ENCODE measurements at regions not wholly inside any gene's neighbourhood (a gene's known extent, or its start where the extent isn't known, plus 50 kb on each side); places are given as distances from the start of the nearest gene placed in this dataset.

DNA sequence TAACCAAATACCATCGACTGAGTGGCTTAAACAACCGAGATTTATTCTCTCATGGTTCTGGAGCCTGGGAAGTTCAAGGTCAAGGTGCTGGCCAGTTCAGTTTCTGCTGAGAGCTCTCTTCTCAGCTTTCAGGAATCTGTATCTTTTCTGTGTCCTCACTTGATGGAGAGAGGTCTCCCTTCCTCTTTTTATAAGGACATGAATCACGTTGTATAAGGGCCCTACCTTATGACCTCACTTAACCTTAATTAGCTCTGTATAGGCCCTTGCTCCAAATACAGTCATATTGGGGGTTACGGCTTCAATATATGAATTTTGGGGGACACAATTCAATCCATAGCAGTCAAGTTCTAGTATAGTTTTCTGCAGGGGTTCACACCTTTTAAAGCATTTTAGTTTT lies 135.2 kb upstream of the ADO start:
- Histone ChIP-seq H3K4me3 (ENCODE audit: low read depth in 1 of 2, low read length in 2 of 2) (no peak overlapping the region), H3K27ac (ENCODE audit: low read length) (no peak overlapping the region), H3K27me3 (ENCODE audit: low read depth, low read length) (no peaks in the 10 kb centered on the region), H3K9me3 (ENCODE audit: control insufficient read depth in 1 of 2, low read length in 2 of 2) (no peaks in the 10 kb centered on the region), H3K4me1 (ENCODE audit: control insufficient read depth in 1 of 2, insufficient read depth in 2 of 2, low read length in 2 of 2) (no peaks in the 10 kb centered on the region), H3K36me3 (ENCODE audit: control insufficient read depth in 1 of 2, insufficient read depth in 2 of 2, low read length in 2 of 2) (no peaks in the 10 kb centered on the region)

DNA sequence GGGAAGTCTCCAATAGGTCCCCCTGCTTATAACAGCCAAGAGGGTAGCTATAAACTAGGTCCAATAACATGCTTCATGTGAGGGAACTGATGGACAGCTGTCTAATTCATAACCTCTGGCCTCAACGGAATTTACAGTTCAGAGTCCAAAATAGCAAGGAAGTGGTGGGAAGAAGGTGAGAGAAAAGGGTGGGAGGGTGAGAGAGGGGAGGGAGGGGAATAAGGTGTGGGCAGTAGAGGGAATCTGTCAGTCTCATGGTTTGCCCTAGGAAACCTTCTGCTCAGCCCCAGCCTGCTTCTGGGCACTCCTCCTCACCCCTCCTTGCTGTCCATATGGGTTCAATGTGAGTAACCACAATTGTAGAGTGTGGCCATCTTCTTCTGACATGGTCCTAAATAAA lies 133.4 kb upstream of the ADO start:
- Histone ChIP-seq H3K4me1 (ENCODE audit: control insufficient read depth in 1 of 2, insufficient read depth in 2 of 2, low read length in 2 of 2) (no peaks in the 10 kb centered on the region), H3K27ac (ENCODE audit: low read length) (no peak overlapping the region), H3K9me3 (ENCODE audit: control insufficient read depth in 1 of 2, low read length in 2 of 2) (no peaks in the 10 kb centered on the region), H3K36me3 (ENCODE audit: control insufficient read depth in 1 of 2, insufficient read depth in 2 of 2, low read length in 2 of 2) (no peaks in the 10 kb centered on the region), H3K4me3 (ENCODE audit: low read depth in 1 of 2, low read length in 2 of 2) (no peak overlapping the region), H3K27me3 (ENCODE audit: low read depth, low read length) (no peaks in the 10 kb centered on the region)

DNA sequence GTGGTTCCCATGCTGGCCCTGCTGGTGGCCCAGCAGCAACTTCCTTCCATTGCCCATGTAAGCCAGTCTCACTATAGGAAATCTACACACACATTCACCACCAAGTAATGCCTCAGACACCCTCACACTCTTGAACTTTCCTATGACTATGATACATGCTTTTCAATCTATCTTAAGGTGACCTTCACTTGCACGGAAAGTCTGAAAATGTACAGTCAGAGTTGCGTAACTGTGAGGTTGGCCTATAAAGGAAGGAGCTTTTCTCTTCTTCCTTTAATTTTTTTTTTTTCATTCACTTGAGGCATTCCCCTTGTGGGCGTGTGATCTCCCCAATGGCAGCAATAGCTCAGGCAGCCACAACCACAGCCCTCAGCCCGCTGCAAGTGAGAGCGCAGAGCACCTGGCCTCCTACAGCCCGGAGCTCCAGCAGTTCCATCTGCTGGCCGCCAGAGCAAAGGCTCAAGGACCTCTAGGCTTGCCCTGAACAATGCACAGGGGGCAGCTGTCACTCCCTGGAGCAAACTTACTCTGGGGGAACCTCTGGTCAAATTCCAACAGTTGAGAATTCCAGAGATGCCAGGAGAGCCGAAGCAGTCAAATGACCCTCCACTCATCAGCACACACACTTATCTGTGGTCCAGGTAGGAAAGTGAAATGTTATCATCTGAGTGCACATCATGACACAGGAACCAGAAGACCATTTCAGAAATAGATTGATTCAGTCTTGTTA lies 123.1 kb upstream of the ADO start:
- no peak overlapping the region for H3K4me3 ChIP-seq (ENCODE audit: low read depth in 1 of 2, low read length in 2 of 2)
- no peaks in the 10 kb centered on the region for H3K27me3 ChIP-seq (ENCODE audit: low read depth, low read length)
- H3K9me3 ChIP-seq (ENCODE audit: control insufficient read depth in 1 of 2, low read length in 2 of 2), result no peaks in the 10 kb centered on the region
- no peaks in the 10 kb centered on the region for H3K4me1 ChIP-seq (ENCODE audit: control insufficient read depth in 1 of 2, insufficient read depth in 2 of 2, low read length in 2 of 2)
- no peak overlapping the region for H3K27ac ChIP-seq (ENCODE audit: low read length)
- H3K36me3 ChIP-seq (ENCODE audit: control insufficient read depth in 1 of 2, insufficient read depth in 2 of 2, low read length in 2 of 2), result no peaks in the 10 kb centered on the region

DNA sequence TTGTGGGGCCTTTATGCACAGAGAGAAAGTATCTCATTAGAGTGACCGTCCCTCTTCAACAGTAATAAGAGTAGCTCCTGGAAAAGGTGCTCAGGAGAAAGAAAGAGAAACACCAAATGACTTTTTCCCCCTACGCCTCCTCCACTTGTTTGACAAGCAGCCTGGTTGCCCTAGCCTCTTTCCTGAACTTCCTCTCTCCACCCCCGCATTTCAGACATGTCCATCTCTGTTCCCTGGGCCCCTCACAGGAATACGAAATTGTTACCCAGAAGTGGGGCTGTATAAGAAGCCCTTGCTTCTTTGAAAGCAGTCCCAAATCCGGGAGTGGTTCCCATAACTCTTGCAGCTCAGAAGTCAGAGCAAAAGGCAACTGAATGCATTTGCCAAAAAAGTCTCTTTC lies 119.6 kb upstream of the ADO start:
- Histone ChIP-seq H3K4me3 (ENCODE audit: low read depth in 1 of 2, low read length in 2 of 2) (no peak overlapping the region), H3K36me3 (ENCODE audit: control insufficient read depth in 1 of 2, insufficient read depth in 2 of 2, low read length in 2 of 2) (no peaks in the 10 kb centered on the region), H3K9me3 (ENCODE audit: control insufficient read depth in 1 of 2, low read length in 2 of 2) (no peaks in the 10 kb centered on the region), H3K27ac (ENCODE audit: low read length) (no peak overlapping the region), H3K4me1 (ENCODE audit: control insufficient read depth in 1 of 2, insufficient read depth in 2 of 2, low read length in 2 of 2) (no peaks in the 10 kb centered on the region), H3K27me3 (ENCODE audit: low read depth, low read length) (no peaks in the 10 kb centered on the region)

DNA sequence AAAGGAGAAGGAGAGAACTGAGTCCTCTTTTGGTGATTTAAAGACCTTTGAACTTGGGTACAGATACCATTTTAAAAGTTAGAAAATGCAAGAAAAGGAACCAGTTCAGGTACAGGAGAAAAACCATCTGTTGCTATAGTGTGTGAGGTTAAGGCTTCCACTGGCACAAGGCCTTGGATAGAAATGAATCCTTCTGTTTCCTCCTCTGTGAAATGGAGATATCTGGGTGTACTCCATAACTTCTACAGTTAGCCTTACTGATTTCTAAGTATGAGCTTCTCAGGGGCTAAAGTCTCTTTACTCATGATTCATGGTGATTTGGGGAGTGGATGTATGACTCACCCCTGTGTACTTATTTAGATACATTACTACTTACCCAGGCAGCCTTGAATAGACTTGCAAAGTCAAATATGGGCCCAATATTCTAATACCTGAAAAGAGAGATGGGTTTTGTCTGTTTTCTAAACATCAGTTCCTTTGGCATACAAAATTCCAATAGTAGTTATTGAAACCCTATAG lies 117.2 kb upstream of the ADO start:
- no peak overlapping the region for H3K27ac ChIP-seq (ENCODE audit: low read length)

DNA sequence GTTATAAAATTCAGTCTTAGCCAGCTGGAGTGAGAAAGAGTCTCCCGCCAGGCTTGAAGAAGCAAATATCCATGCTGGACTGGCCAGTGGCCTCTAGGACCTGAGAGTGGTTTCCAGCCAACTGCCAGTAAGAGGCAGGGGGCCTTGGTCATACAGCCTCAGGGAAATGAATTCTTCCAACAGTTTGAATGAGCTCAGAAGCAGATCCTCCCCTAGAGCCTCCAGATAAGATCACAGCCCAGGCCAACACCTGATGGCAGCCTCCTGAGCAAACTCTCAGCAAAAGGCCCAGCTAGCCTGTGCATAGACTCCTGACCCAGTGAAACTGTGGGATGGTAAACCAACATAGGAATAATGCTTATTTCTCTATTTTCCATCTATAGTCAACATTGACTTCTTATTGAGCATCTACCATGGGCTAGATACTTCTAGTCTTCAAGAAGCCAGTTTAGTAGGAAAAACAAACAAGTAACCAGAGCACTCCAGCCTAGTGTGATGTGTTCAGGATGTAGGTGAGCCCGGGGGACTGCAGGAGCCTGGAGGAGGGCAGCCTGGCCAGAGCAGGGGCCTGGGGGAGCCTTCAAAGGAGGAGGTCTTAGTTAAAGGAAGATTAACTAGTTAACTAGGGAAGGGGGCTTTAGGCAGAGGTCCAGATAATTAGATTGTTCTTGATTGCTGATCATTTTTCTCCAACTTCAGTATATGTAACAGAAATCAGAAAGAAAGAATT lies 115.4 kb upstream of the ADO start:
- Histone ChIP-seq H3K9me3 (ENCODE audit: control insufficient read depth in 1 of 2, low read length in 2 of 2) (no peaks in the 10 kb centered on the region), H3K4me1 (ENCODE audit: control insufficient read depth in 1 of 2, insufficient read depth in 2 of 2, low read length in 2 of 2) (no peaks in the 10 kb centered on the region), H3K27me3 (ENCODE audit: low read depth, low read length) (no peaks in the 10 kb centered on the region), H3K27ac (ENCODE audit: low read length) (no peak overlapping the region), H3K4me3 (ENCODE audit: low read depth in 1 of 2, low read length in 2 of 2) (no peak overlapping the region), H3K36me3 (ENCODE audit: control insufficient read depth in 1 of 2, insufficient read depth in 2 of 2, low read length in 2 of 2) (no peaks in the 10 kb centered on the region)

More for the DNA sequence above, 117.2 kb upstream of the ADO start:
- H3K27me3 ChIP-seq (ENCODE audit: low read depth, low read length), result no peaks in the 10 kb centered on the region
- no peaks in the 10 kb centered on the region for H3K36me3 ChIP-seq (ENCODE audit: control insufficient read depth in 1 of 2, insufficient read depth in 2 of 2, low read length in 2 of 2)
- H3K4me3 ChIP-seq (ENCODE audit: low read depth in 1 of 2, low read length in 2 of 2), result no peak overlapping the region
- H3K4me1 ChIP-seq (ENCODE audit: control insufficient read depth in 1 of 2, insufficient read depth in 2 of 2, low read length in 2 of 2), result no peaks in the 10 kb centered on the region
- H3K9me3 ChIP-seq (ENCODE audit: control insufficient read depth in 1 of 2, low read length in 2 of 2), result no peaks in the 10 kb centered on the region

DNA sequence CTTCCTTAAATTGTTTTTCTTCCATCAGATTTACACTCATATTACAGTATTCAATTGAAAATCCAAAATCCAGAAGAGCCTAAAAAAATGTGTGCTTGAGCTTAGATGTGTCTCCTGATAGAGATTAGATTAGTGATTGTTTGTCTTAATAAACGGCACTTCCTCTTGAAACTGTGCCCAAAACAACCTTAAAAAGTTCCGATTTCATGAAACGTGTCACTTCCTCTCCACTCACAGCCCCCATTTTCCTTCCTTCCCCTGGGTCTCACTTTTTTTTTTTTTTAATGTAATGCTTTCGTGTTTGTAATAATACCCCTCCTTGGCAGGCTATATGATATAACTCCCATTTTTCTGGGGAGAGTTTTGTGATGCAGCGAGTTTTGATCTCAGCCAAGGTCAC lies 114.8 kb upstream of the ADO start:
- no peaks in the 10 kb centered on the region for H3K36me3 ChIP-seq (ENCODE audit: control insufficient read depth in 1 of 2, insufficient read depth in 2 of 2, low read length in 2 of 2)
- H3K4me1 ChIP-seq (ENCODE audit: control insufficient read depth in 1 of 2, insufficient read depth in 2 of 2, low read length in 2 of 2), result no peaks in the 10 kb centered on the region
- no peaks in the 10 kb centered on the region for H3K9me3 ChIP-seq (ENCODE audit: control insufficient read depth in 1 of 2, low read length in 2 of 2)
- H3K4me3 ChIP-seq (ENCODE audit: low read depth in 1 of 2, low read length in 2 of 2), result no peak overlapping the region
- H3K27ac ChIP-seq (ENCODE audit: low read length), result no peak overlapping the region
- H3K27me3 ChIP-seq (ENCODE audit: low read depth, low read length), result no peaks in the 10 kb centered on the region

DNA sequence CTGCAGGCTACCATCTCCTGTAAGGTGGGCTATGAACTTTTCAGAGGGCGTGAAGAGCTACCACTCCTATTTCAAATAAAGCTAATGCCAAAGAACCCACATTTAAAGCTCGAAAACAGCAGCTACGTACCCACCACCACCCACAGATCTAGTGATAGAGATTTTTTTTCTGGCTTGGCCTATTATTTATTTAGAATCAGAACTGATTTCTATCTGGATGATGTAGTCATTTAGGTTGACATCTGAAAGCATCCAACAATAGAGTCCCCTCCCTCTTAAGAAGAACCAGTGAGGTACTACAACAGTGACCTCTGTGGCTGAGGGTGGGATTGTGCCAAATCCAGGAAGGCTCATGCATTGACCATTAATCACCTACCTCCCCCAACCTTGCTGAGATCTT lies 113.8 kb upstream of the ADO start:
- H3K36me3 ChIP-seq (ENCODE audit: control insufficient read depth in 1 of 2, insufficient read depth in 2 of 2, low read length in 2 of 2), result no peaks in the 10 kb centered on the region
- no peaks in the 10 kb centered on the region for H3K4me1 ChIP-seq (ENCODE audit: control insufficient read depth in 1 of 2, insufficient read depth in 2 of 2, low read length in 2 of 2)
- H3K4me3 ChIP-seq (ENCODE audit: low read depth in 1 of 2, low read length in 2 of 2), result no peak overlapping the region
- no peaks in the 10 kb centered on the region for H3K9me3 ChIP-seq (ENCODE audit: control insufficient read depth in 1 of 2, low read length in 2 of 2)
- no peak overlapping the region for H3K27ac ChIP-seq (ENCODE audit: low read length)
- no peaks in the 10 kb centered on the region for H3K27me3 ChIP-seq (ENCODE audit: low read depth, low read length)

DNA sequence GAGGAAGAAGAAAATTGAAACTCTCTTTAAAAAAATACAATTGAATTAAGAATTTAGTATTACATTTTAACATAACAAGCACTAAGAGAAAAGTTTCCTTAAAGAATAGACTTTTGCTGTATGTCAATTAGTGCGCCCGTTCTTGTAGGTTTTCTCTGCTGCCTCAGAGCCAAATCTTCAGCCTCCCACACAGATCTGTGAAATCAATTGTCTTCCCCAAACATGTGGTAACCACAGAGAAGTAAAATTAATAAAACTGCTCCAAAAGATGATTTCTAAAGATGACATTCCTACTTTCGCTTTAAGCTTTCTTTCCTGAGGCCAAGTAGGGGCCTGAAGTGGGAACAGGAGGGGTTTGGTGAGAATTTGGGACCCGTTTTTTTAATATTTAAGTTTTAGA lies 113.2 kb upstream of the ADO start:
- Histone ChIP-seq H3K4me3 (ENCODE audit: low read depth in 1 of 2, low read length in 2 of 2) (no peak overlapping the region), H3K36me3 (ENCODE audit: control insufficient read depth in 1 of 2, insufficient read depth in 2 of 2, low read length in 2 of 2) (no peaks in the 10 kb centered on the region), H3K27ac (ENCODE audit: low read length) (no peak overlapping the region), H3K4me1 (ENCODE audit: control insufficient read depth in 1 of 2, insufficient read depth in 2 of 2, low read length in 2 of 2) (no peaks in the 10 kb centered on the region), H3K27me3 (ENCODE audit: low read depth, low read length) (no peaks in the 10 kb centered on the region), H3K9me3 (ENCODE audit: control insufficient read depth in 1 of 2, low read length in 2 of 2) (no peaks in the 10 kb centered on the region)

DNA sequence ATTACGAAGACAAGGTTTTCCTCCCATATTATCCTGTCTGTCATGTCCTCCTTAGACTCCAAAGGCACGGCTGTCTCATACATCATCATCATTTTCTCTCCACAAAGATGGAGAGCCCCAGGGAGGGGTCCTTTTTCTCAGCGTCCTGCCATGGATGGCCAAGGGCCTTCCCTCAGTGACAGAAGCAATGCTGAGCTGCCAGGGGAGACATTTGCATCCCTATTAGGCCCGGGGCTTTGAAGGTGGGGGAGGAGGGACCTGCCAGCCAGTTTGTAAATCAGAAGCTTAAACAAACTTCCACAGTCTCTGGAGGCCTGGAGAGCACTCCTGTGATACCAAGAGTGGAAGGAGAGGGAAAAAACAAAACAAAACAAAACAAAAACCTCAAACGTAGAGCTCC lies 112.4 kb upstream of the ADO start:
- Histone ChIP-seq H3K27me3 (ENCODE audit: low read depth, low read length) (no peaks in the 10 kb centered on the region), H3K4me3 (ENCODE audit: low read depth in 1 of 2, low read length in 2 of 2) (no peak overlapping the region), H3K4me1 (ENCODE audit: control insufficient read depth in 1 of 2, insufficient read depth in 2 of 2, low read length in 2 of 2) (no peaks in the 10 kb centered on the region), H3K9me3 (ENCODE audit: control insufficient read depth in 1 of 2, low read length in 2 of 2) (no peaks in the 10 kb centered on the region), H3K36me3 (ENCODE audit: control insufficient read depth in 1 of 2, insufficient read depth in 2 of 2, low read length in 2 of 2) (no peaks in the 10 kb centered on the region), H3K27ac (ENCODE audit: low read length) (no peak overlapping the region)

DNA sequence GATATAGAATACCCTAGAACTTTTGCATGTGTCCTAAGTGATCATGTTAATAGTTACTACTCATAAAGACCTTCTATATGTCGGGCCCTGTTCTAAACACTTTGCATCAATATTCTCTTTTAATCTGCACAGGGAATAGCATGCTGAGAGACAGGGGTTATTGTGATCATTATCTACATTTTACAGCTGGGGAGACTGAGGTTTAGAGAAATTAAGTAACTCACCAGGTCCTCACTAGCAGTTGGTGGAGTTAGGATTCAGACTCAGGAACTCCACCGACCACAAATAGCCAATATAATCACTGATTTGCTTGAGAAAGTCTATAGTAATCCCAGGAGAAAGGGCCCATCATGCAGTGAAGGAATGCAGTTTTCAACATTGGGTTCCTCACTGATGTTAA lies 111.2 kb upstream of the ADO start:
- H3K36me3 ChIP-seq (ENCODE audit: control insufficient read depth in 1 of 2, insufficient read depth in 2 of 2, low read length in 2 of 2), result no peaks in the 10 kb centered on the region
- no peaks in the 10 kb centered on the region for H3K4me1 ChIP-seq (ENCODE audit: control insufficient read depth in 1 of 2, insufficient read depth in 2 of 2, low read length in 2 of 2)
- peaks cover 0 to 4% of the 10 kb centered on the region in 2 donors for H3K9me3 ChIP-seq (ENCODE audit: control insufficient read depth in 1 of 2, low read length in 2 of 2)
- H3K27me3 ChIP-seq (ENCODE audit: low read depth, low read length), result no peaks in the 10 kb centered on the region
- H3K4me3 ChIP-seq (ENCODE audit: low read depth in 1 of 2, low read length in 2 of 2), result no peak overlapping the region
- no peak overlapping the region for H3K27ac ChIP-seq (ENCODE audit: low read length)

All from muscle layer of duodenum (tissue), 2 donors.